GM23338 (cell line): ENCODE measurements at regions not wholly inside any gene's neighbourhood (a gene's known extent, or its start where the extent isn't known, plus 50 kb on each side); places are given as distances from the start of the nearest gene placed in this dataset.

Experiments
- ATAC-seq: fragments of 200-7000 bp; cut with Tn5 transposase; 3 replicates; pipeline ENCODE4 v1.9.1; 2020
- DNase-seq: peaks from one replicate; pipeline ENCODE4 v3.0.0-alpha.2; 2015; ENCODE audit warnings: low spot score
- H2AFZ ChIP-seq: fragments of 200-600 bp; sonication (generic); 2 replicates; pipeline ENCODE4 v1.8.0; 2016; ENCODE audit warnings: antibody characterized with exemption, mild to moderate bottlenecking, moderate library complexity
- H3F3A ChIP-seq: fragments of 200-600 bp; sonication (generic); replicated peaks from 2 replicates; pipeline ENCODE4 v1.8.0; 2017; ENCODE audit warnings: antibody characterized with exemption, mixed run types, low read depth
- H3K27ac ChIP-seq: fragments of 200-600 bp; sonication (generic); 2 replicates; pipeline ENCODE4 v1.6.1; 2016; ENCODE audit warnings: low read depth
- H3K27me3 ChIP-seq: fragments of 200-600 bp; sonication (generic); 2 replicates; pipeline ENCODE4 v1.8.0; 2016; ENCODE audit warnings: mild to moderate bottlenecking, mixed run types, moderate library complexity; ENCODE audit not compliant: insufficient read depth
- H3K36me3 ChIP-seq: fragments of 200-600 bp; sonication (generic); 2 replicates; pipeline ENCODE4 v1.8.0; 2016; ENCODE audit warnings: mild to moderate bottlenecking; ENCODE audit not compliant: insufficient read depth
- H3K4me1 ChIP-seq: fragments of 200-600 bp; sonication (generic); 2 replicates; pipeline ENCODE4 v1.8.0; 2016; ENCODE audit warnings: mild to moderate bottlenecking, moderate library complexity; ENCODE audit not compliant: insufficient read depth
- H3K4me2 ChIP-seq: fragments of 200-600 bp; sonication (generic); 2 replicates; pipeline ENCODE4 v1.7.1; 2017; ENCODE audit warnings: mixed run types
- H3K4me3 ChIP-seq: fragments of 200-600 bp; sonication (generic); 2 replicates; pipeline ENCODE4 v1.6.1; 2016; ENCODE audit warnings: mixed run types
- H3K79me2 ChIP-seq: fragments of 200-600 bp; sonication (generic); replicated peaks from 2 replicates; pipeline ENCODE4 v1.8.0; 2017; ENCODE audit warnings: mild to moderate bottlenecking; ENCODE audit not compliant: insufficient read depth
- H3K9me2 ChIP-seq: fragments of 200-600 bp; sonication (generic); 2 replicates; pipeline ENCODE4 v1.8.0; 2017; ENCODE audit not compliant: insufficient read depth
- H4K20me1 ChIP-seq: fragments of 200-600 bp; sonication (generic); replicated peaks from 2 replicates; pipeline ENCODE4 v1.8.0; 2017; ENCODE audit warnings: mild to moderate bottlenecking; ENCODE audit not compliant: insufficient read depth
- H3K27ac Mint-ChIP-seq: 2 replicates; pipeline ENCODE4 v1.8.0; 2020; ENCODE audit warnings: inconsistent platforms, mild to moderate bottlenecking, moderate library complexity, mixed read lengths
- H3K27me3 Mint-ChIP-seq: 3 replicates; pipeline ENCODE4 v1.8.0; 2022; ENCODE audit warnings: low read depth, mild to moderate bottlenecking, moderate library complexity, mixed read lengths, inconsistent platforms; ENCODE audit not compliant: insufficient read depth, poor library complexity
- H3K36me3 Mint-ChIP-seq: 3 replicates; pipeline ENCODE4 v1.8.0; 2021; ENCODE audit warnings: low read depth, mild to moderate bottlenecking, inconsistent platforms, moderate library complexity, mixed read lengths
- H3K4me1 Mint-ChIP-seq: 3 replicates; pipeline ENCODE4 v1.8.0; 2020; ENCODE audit warnings: mild to moderate bottlenecking, inconsistent platforms, mixed read lengths
- H3K4me3 Mint-ChIP-seq: 3 replicates; pipeline ENCODE4 v1.8.0; 2021; ENCODE audit warnings: moderate library complexity, mild to moderate bottlenecking, inconsistent platforms, mixed read lengths
- H3K9me3 Mint-ChIP-seq: 3 replicates; pipeline ENCODE4 v1.8.0; 2020; ENCODE audit warnings: moderate library complexity, mild to moderate bottlenecking, inconsistent platforms, mixed read lengths
- CREB1 ChIP-seq: fragments of 250-450 bp; sonication (Bioruptor Pico); IDR thresholded peaks from 2 replicates; pipeline ENCODE4 v1.5.0; 2020; ENCODE audit warnings: low read depth, mild to moderate bottlenecking, moderate library complexity
- EZH2 ChIP-seq: fragments of 200-600 bp; sonication (generic); IDR thresholded peaks from one replicate; pipeline ENCODE4 v1.8.0; 2017; ENCODE audit warnings: antibody characterized with exemption, mild to moderate bottlenecking, low read depth; ENCODE audit not compliant: unreplicated experiment
- EZH2phosphoT487 ChIP-seq: fragments of 200-600 bp; sonication (generic); IDR thresholded peaks from one replicate; pipeline ENCODE4 v1.8.1; 2018; ENCODE audit warnings: antibody characterized with exemption; ENCODE audit not compliant: unreplicated experiment
- JUNB ChIP-seq: IDR thresholded peaks from one replicate; pipeline ENCODE4 v1.6.1; 2016; ENCODE audit warnings: antibody characterized with exemption; ENCODE audit not compliant: unreplicated experiment
- NANOG ChIP-seq: IDR thresholded peaks from 2 replicates; pipeline ENCODE4 v1.6.1; 2016; ENCODE audit warnings: antibody characterized with exemption, borderline replicate concordance
- POLR2AphosphoS5 ChIP-seq: IDR thresholded peaks from 2 replicates; pipeline ENCODE4 v1.6.1; 2016; ENCODE audit warnings: antibody characterized with exemption, low read depth
- STAT1 ChIP-seq: IDR thresholded peaks from one replicate; pipeline ENCODE4 v1.6.1; 2016; ENCODE audit warnings: antibody characterized with exemption; ENCODE audit not compliant: unreplicated experiment
- ZNF114 ChIP-seq: fragments of 250-450 bp; sonication (Bioruptor Pico); IDR thresholded peaks from 2 replicates; pipeline ENCODE4 v1.5.0; 2020; ENCODE audit warnings: mild to moderate bottlenecking, moderate library complexity
- ZNF331 ChIP-seq: fragments of 250-450 bp; sonication (Bioruptor Pico); IDR thresholded peaks from 2 replicates; pipeline ENCODE4 v1.5.0; 2020; ENCODE audit warnings: low read depth, mild to moderate bottlenecking, moderate library complexity
- TF ChIP-seq, protein P1 (sequence below): IDR thresholded peaks from 2 replicates; pipeline ENCODE4 v1.6.1; 2016; ENCODE audit warnings: antibody characterized with exemption
- TF ChIP-seq, protein P2 (sequence below): IDR thresholded peaks from one replicate; pipeline ENCODE4 v1.6.1; 2018; ENCODE audit warnings: antibody characterized with exemption; ENCODE audit not compliant: unreplicated experiment
- TF ChIP-seq, protein P3 (sequence below), 2 experiments: fragments of 200-600 bp in 1 of 2; sonication (generic) in 1 of 2; conservative IDR thresholded peaks; 2 replicates each; pipeline versions ENCODE4 v1.5.1 to v1.6.1; 2016 to 2017; ENCODE audit warnings: antibody characterized with exemption in 2 of 2, low read depth in 2 of 2, mild to moderate bottlenecking in 2 of 2, moderate library complexity in 1 of 2
- TF ChIP-seq, protein P4 (sequence below): fragments of 250-450 bp; sonication (Bioruptor Pico); IDR thresholded peaks from 2 replicates; pipeline ENCODE4 v1.5.0; 2020; ENCODE audit warnings: mild to moderate bottlenecking, moderate library complexity

DNA sequence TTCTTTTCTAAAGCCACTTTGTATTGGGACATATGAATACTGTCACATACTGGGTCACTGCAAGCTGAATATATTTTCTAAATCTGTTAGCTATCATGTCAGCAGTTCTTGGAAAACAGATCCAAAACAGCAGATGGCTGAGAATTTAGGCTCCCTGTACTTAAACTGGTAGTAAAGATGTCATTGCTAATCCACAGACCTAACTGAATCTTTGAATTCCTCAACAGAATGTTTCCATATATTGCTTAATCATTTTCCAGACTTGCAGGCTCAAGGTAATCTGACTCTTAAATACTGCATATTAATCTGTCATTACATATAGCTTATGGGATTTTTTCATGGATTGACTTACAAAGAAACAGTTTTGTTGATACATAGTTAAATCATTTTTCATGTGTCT is 639.0 kb upstream of the KLHL1 start:
- Histone ChIP-seq H3K79me2 (no peaks in the 10 kb centered on the region), H3K9me2 (no peaks in the 10 kb centered on the region), H3K4me1 (no peaks in the 10 kb centered on the region), H2AFZ (no peak overlapping the region), H3K4me3 (no peak overlapping the region), H4K20me1 (no peaks in the 10 kb centered on the region), H3K27me3 (no peaks in the 10 kb centered on the region), H3K36me3 (no peaks in the 10 kb centered on the region), H3K4me2 (no peak overlapping the region), H3K27ac (no peak overlapping the region), H3F3A (no peaks in the 10 kb centered on the region)
- Mint-ChIP-seq H3K4me1 (no peaks in the 10 kb centered on the region), H3K27me3 (no peaks in the 10 kb centered on the region), H3K9me3 (no peaks in the 10 kb centered on the region), H3K27ac (no peak overlapping the region), H3K4me3 (no peak overlapping the region), H3K36me3 (no peaks in the 10 kb centered on the region)
- ATAC-seq: no peak
- TF ChIP-seq JUNB (no peak), POLR2AphosphoS5 (no peak), NANOG (no peak), EZH2 (no peak), EZH2phosphoT487 (no peak), ZNF114 (no peak), CREB1 (CRISPR knock-in tag) (no peak), ZNF331 (CRISPR knock-in tag) (no peak), STAT1 (no peak)
- TF ChIP-seq, protein P1, sequence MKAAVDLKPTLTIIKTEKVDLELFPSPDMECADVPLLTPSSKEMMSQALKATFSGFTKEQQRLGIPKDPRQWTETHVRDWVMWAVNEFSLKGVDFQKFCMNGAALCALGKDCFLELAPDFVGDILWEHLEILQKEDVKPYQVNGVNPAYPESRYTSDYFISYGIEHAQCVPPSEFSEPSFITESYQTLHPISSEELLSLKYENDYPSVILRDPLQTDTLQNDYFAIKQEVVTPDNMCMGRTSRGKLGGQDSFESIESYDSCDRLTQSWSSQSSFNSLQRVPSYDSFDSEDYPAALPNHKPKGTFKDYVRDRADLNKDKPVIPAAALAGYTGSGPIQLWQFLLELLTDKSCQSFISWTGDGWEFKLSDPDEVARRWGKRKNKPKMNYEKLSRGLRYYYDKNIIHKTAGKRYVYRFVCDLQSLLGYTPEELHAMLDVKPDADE: no peak
- TF ChIP-seq, protein P2, sequence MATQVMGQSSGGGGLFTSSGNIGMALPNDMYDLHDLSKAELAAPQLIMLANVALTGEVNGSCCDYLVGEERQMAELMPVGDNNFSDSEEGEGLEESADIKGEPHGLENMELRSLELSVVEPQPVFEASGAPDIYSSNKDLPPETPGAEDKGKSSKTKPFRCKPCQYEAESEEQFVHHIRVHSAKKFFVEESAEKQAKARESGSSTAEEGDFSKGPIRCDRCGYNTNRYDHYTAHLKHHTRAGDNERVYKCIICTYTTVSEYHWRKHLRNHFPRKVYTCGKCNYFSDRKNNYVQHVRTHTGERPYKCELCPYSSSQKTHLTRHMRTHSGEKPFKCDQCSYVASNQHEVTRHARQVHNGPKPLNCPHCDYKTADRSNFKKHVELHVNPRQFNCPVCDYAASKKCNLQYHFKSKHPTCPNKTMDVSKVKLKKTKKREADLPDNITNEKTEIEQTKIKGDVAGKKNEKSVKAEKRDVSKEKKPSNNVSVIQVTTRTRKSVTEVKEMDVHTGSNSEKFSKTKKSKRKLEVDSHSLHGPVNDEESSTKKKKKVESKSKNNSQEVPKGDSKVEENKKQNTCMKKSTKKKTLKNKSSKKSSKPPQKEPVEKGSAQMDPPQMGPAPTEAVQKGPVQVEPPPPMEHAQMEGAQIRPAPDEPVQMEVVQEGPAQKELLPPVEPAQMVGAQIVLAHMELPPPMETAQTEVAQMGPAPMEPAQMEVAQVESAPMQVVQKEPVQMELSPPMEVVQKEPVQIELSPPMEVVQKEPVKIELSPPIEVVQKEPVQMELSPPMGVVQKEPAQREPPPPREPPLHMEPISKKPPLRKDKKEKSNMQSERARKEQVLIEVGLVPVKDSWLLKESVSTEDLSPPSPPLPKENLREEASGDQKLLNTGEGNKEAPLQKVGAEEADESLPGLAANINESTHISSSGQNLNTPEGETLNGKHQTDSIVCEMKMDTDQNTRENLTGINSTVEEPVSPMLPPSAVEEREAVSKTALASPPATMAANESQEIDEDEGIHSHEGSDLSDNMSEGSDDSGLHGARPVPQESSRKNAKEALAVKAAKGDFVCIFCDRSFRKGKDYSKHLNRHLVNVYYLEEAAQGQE: no peak
- TF ChIP-seq, protein P3, sequence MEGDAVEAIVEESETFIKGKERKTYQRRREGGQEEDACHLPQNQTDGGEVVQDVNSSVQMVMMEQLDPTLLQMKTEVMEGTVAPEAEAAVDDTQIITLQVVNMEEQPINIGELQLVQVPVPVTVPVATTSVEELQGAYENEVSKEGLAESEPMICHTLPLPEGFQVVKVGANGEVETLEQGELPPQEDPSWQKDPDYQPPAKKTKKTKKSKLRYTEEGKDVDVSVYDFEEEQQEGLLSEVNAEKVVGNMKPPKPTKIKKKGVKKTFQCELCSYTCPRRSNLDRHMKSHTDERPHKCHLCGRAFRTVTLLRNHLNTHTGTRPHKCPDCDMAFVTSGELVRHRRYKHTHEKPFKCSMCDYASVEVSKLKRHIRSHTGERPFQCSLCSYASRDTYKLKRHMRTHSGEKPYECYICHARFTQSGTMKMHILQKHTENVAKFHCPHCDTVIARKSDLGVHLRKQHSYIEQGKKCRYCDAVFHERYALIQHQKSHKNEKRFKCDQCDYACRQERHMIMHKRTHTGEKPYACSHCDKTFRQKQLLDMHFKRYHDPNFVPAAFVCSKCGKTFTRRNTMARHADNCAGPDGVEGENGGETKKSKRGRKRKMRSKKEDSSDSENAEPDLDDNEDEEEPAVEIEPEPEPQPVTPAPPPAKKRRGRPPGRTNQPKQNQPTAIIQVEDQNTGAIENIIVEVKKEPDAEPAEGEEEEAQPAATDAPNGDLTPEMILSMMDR (conservative IDR thresholded peaks at IDR 0.05; ENCODE audit: low read depth in 2 of 2): no peak
- TF ChIP-seq, protein P4, sequence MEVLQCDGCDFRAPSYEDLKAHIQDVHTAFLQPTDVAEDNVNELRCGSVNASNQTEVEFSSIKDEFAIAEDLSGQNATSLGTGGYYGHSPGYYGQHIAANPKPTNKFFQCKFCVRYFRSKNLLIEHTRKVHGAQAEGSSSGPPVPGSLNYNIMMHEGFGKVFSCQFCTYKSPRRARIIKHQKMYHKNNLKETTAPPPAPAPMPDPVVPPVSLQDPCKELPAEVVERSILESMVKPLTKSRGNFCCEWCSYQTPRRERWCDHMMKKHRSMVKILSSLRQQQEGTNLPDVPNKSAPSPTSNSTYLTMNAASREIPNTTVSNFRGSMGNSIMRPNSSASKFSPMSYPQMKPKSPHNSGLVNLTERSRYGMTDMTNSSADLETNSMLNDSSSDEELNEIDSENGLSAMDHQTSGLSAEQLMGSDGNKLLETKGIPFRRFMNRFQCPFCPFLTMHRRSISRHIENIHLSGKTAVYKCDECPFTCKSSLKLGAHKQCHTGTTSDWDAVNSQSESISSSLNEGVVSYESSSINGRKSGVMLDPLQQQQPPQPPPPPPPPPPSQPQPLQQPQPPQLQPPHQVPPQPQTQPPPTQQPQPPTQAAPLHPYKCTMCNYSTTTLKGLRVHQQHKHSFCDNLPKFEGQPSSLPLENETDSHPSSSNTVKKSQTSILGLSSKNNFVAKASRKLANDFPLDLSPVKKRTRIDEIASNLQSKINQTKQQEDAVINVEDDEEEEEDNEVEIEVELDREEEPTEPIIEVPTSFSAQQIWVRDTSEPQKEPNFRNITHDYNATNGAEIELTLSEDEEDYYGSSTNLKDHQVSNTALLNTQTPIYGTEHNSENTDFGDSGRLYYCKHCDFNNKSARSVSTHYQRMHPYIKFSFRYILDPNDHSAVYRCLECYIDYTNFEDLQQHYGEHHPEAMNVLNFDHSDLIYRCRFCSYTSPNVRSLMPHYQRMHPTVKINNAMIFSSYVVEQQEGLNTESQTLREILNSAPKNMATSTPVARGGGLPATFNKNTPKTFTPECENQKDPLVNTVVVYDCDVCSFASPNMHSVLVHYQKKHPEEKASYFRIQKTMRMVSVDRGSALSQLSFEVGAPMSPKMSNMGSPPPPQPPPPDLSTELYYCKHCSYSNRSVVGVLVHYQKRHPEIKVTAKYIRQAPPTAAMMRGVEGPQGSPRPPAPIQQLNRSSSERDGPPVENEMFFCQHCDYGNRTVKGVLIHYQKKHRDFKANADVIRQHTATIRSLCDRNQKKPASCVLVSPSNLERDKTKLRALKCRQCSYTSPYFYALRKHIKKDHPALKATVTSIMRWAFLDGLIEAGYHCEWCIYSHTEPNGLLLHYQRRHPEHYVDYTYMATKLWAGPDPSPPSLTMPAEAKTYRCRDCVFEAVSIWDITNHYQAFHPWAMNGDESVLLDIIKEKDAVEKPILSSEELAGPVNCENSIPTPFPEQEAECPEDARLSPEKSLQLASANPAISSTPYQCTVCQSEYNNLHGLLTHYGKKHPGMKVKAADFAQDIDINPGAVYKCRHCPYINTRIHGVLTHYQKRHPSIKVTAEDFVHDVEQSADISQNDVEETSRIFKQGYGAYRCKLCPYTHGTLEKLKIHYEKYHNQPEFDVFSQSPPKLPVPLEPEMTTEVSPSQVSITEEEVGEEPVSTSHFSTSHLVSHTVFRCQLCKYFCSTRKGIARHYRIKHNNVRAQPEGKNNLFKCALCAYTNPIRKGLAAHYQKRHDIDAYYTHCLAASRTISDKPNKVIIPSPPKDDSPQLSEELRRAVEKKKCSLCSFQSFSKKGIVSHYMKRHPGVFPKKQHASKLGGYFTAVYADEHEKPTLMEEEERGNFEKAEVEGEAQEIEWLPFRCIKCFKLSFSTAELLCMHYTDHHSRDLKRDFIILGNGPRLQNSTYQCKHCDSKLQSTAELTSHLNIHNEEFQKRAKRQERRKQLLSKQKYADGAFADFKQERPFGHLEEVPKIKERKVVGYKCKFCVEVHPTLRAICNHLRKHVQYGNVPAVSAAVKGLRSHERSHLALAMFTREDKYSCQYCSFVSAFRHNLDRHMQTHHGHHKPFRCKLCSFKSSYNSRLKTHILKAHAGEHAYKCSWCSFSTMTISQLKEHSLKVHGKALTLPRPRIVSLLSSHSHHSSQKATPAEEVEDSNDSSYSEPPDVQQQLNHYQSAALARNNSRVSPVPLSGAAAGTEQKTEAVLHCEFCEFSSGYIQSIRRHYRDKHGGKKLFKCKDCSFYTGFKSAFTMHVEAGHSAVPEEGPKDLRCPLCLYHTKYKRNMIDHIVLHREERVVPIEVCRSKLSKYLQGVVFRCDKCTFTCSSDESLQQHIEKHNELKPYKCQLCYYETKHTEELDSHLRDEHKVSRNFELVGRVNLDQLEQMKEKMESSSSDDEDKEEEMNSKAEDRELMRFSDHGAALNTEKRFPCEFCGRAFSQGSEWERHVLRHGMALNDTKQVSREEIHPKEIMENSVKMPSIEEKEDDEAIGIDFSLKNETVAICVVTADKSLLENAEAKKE (CRISPR knock-in tag): no peak
- DNase-seq: no peak
